Activated CD8-positive, alpha-beta T cell treated with anti-CD3 and anti-CD28 coated beads, Interleukin-2, amount 10 ng/mL, durations not matched to agents 7 days and 5 days (primary cell): ENCODE measurements at regions not wholly inside any gene's neighbourhood (a gene's known extent, or its start where the extent isn't known, plus 50 kb on each side); places are given as distances from the start of the nearest gene placed in this dataset.

Source experiments
- ATAC-seq: fragments of 150-1000 bp; cut with Tn5 transposase; one replicate; pipeline ENCODE4 v1.10.0; 2021; ENCODE audit warnings: moderate library complexity
- CTCF ChIA-PET: fragments of 350-600 bp; sonication (Branson Sonifier 250); formaldehyde crosslinking; loops from one replicate; lab custom pipeline; 2021; ENCODE audit warnings: antibody characterized with exemption; lab: Charles Lee
- POLR2A ChIA-PET: fragments of 350-600 bp; sonication (Branson Sonifier 250); formaldehyde crosslinking; loops from one replicate; lab custom pipeline; 2021; ENCODE audit warnings: antibody characterized with exemption; lab: Charles Lee
- DNase-seq: peaks from one replicate; pipeline ENCODE4 v3.0.0-alpha.2; 2020
- H3K27ac Mint-ChIP-seq: one replicate; pipeline ENCODE4 v1.8.0; 2021; ENCODE audit warnings: mild to moderate bottlenecking, mixed read lengths
- H3K27me3 Mint-ChIP-seq: one replicate; pipeline ENCODE4 v1.8.0; 2021; ENCODE audit warnings: low read depth, mixed read lengths
- H3K36me3 Mint-ChIP-seq: one replicate; pipeline ENCODE4 v1.8.0; 2021; ENCODE audit warnings: low read depth, mixed read lengths
- H3K4me1 Mint-ChIP-seq: one replicate; pipeline ENCODE4 v1.8.0; 2021; ENCODE audit warnings: low read depth, mixed read lengths
- H3K4me3 Mint-ChIP-seq: one replicate; pipeline ENCODE4 v1.8.0; 2021; ENCODE audit warnings: mild to moderate bottlenecking, mixed read lengths
- H3K9me3 Mint-ChIP-seq: one replicate; pipeline ENCODE4 v1.8.0; 2022; ENCODE audit warnings: mixed read lengths; ENCODE audit not compliant: insufficient read depth

DNA sequence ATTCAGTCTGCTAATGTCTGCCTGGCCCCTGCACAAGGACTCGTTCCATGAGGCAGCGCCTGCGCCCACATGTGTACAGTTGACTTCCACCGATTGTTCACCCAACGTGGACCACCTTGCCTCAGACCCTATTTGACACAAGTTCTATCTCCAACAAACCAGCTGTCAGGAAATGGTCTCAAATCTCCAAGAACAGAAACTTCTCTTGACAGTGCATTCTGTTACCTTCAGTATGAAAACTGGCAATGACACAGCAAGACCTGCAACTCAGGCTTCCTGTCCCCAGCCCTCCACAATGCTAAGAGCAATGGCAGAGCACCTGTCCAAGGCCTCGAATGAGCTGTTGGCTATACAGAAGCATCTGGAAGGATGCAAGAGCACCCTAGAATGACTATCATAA lies 102.3 kb upstream of the CLDN14 start:
- H3K36me3 Mint-ChIP-seq: no peaks in the 10 kb centered on the region

DNA sequence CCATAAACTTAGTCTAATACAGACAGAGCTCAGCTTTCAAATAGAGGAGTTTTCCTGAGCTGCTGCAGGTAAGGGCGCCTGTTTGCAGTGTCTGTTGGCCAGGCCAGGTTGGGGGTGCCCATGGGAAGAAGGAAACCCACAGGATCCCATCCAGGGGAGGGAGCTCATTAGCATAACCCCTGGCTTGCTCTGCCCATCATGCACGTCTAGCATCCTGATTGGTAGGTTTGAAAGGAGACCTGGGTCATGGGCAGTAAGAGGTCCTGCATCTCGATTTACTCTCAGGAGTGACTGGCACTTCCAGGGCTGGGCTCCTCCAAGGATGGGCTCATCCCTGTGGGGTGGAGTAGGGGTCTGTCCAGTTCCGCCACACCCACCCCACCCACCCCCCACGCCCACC lies 103.7 kb upstream of the CLDN14 start:
- no peak overlapping the region for H3K4me3 Mint-ChIP-seq
- POLR2A ChIA-PET: no interaction called here
- H3K27me3 Mint-ChIP-seq: peaks cover 4% of the 10 kb centered on the region

More for the DNA sequence above, 102.3 kb upstream of the CLDN14 start:
- ChIA-PET POLR2A (no interaction called here), CTCF (no interaction called here)
- Mint-ChIP-seq H3K27me3 (peaks cover 4% of the 10 kb centered on the region), H3K27ac (no peak overlapping the region), H3K4me3 (no peak overlapping the region), H3K4me1 (no peaks in the 10 kb centered on the region), H3K9me3 (no peaks in the 10 kb centered on the region)
- DNase-seq (no peak), ATAC-seq (no peak)

DNA sequence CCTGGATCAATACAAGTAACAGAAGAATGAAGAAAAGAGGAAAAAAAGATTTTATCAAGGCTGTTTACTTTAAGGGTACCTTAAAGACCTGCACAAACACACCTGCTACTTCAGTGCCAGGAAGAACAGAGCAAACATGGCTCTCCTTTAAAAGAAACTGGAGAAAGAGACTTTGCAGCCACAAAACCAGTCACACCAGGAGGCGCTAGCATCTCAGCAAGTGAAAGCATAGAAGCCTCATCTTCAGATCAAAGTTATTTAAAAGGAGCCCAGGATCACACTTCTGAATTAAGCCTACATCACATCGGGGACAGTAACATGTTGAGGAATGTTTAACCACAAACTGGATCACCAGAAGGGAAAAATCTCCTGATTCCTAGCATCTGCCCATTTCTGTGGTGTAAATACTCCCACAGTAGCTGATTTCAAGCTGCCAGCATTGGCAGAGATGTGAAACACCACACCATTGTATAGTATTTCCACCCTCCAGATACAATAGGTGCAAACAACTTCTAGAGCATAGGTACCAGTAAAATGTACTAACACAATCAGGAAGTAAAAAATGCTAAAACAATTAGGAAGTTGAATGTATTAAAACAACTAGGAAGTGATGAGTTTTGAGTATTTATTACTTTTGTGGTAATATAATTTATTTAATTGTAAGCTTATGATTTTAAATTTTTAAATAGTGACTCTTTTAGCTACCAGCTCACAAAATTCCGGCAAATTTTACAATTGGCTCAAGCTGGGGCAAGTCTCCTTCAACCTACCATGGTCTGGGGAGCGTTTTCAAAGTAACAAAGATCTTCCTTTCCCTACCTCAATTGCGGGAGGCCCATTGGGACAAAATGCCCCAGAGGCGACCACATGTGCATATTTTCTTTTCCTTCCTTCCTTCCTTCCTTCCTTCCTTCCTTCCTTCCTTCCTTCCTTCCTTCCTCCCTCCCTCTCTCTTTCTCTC lies 105.3 kb upstream of the CLDN14 start:
- H3K27me3 Mint-ChIP-seq: peaks cover 4% of the 10 kb centered on the region
- DNase-seq (peak; percentile 23), ATAC-seq (no peak)
- CTCF ChIA-PET: interaction anchor here (1.0 to 2.5 kb wide), 2 partner anchors 8 to 45 kb away, joined by 4 to 9 read pairs; no protein-coding TSS in a partner anchor
- POLR2A ChIA-PET: no interaction called here
- H3K4me1 Mint-ChIP-seq: no peaks in the 10 kb centered on the region
- H3K27ac Mint-ChIP-seq: no peak overlapping the region
- H3K36me3 Mint-ChIP-seq: no peaks in the 10 kb centered on the region
- H3K9me3 Mint-ChIP-seq: no peaks in the 10 kb centered on the region
- no peak overlapping the region for H3K4me3 Mint-ChIP-seq

More for the DNA sequence above, 103.7 kb upstream of the CLDN14 start:
- H3K9me3 Mint-ChIP-seq: no peaks in the 10 kb centered on the region
- H3K27ac Mint-ChIP-seq: no peak overlapping the region
- DNase-seq (no peak), ATAC-seq (no peak)
- H3K36me3 Mint-ChIP-seq: no peaks in the 10 kb centered on the region
- H3K4me1 Mint-ChIP-seq: no peaks in the 10 kb centered on the region
- CTCF ChIA-PET: no interaction called here

DNA sequence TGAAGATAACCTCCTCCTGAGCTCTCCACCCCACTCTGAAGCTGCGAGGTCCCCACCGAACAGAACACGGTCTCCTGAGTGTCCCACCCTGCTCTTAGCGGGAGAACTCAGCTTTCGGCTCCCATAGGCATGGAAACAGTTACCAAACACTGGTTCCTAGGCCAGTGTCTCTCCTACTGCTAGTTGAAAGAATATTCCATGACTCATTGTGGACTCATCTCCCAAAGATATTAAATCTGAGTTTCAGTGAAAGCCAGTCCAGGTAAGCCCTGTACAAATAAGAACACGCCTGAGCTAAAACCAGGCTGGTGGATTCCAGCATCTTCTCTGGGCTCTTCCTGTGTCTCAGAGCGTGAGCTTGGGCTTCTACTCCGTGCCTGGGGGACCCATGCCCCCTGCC lies 107.5 kb upstream of the CLDN14 start:
- ATAC-seq: no peak
- DNase-seq: no peak
- ChIA-PET CTCF (interaction anchor here (1.1 to 2.5 kb wide), 2 partner anchors 43 to 82 kb away, joined by 4 to 9 read pairs; no protein-coding TSS in a partner anchor), POLR2A (no interaction called here)
- Mint-ChIP-seq H3K4me3 (no peak overlapping the region), H3K36me3 (no peaks in the 10 kb centered on the region), H3K27ac (no peak overlapping the region), H3K9me3 (no peaks in the 10 kb centered on the region), H3K27me3 (no peaks in the 10 kb centered on the region), H3K4me1 (no peaks in the 10 kb centered on the region)

DNA sequence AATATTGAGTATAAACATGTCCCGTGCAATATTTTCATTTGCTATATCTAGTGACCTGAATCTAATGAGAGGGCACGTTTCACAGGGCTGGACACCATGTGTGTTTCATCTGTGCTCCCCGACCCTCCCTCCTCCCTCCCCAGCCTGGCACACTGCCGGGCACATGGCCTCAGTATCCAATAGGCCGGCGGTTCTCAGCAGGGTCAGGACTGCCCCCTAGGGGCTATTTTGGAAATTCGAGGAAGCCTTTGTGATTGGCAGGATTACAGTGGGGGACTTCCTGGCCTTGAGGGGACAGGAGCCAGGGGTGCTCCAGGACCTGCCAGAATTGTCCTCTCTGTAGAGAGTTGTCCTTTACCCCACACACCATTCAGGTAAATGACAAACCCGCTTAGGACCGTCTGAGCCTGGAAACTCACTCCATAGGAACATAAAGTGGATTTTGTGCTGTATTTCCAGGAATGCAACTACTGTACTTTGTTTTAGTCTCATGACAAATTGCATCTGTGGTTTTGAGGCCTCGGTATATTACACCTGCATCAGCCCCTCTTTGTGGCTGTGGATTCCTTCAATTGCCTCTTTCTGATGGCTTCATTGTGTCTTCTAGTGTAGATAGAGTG lies 109.5 kb upstream of the SIM2 start:
- CTCF ChIA-PET: interaction anchor here (1.0 kb wide), 1 partner anchor 10 kb away, joined by 4 read pairs; no protein-coding TSS in a partner anchor
- DNase-seq: peak; percentile 36
- Mint-ChIP-seq H3K4me3 (no peak overlapping the region), H3K9me3 (no peaks in the 10 kb centered on the region), H3K36me3 (no peaks in the 10 kb centered on the region), H3K4me1 (no peaks in the 10 kb centered on the region), H3K27ac (no peak overlapping the region), H3K27me3 (no peaks in the 10 kb centered on the region)
- peak; percentile 55 for ATAC-seq
- POLR2A ChIA-PET: no interaction called here

DNA sequence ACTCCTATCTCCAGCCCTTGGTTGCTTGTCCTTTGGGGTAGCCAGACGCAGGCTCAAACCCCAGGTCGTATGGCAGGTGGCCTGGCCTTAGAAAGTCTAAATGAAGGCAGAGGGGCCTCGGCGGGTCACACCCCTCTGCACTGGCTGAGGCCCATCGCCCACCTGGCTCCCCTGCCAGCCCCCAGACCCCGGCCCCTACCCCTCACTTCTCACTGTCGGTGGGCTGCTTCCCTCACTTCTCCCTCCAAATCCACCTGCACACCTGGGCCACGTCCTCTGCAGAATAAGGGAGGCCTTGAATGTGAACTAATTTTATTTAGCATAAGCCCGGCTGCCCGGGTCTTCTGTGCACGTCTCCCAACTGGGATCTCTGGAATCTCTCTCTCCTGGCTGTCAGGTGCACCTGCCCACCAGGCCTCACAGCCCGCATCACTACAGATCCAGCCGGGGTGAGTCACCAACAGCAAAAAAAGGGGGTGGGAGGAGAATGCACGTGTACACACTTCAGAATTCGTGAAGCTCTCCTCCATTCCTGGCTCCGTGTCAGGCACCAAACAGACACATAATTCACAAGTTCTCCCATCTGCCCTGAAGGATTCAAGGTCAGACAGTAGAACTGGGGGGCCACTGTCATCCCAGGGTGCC lies 107.5 kb upstream of the SIM2 start:
- H3K36me3 Mint-ChIP-seq: no peaks in the 10 kb centered on the region
- ChIA-PET POLR2A (no interaction called here), CTCF (no interaction called here)
- ATAC-seq (no peak), DNase-seq (no peak)
- H3K27ac Mint-ChIP-seq: no peak overlapping the region
- H3K9me3 Mint-ChIP-seq: no peaks in the 10 kb centered on the region
- H3K27me3 Mint-ChIP-seq: peaks cover 2% of the 10 kb centered on the region
- H3K4me3 Mint-ChIP-seq: no peak overlapping the region
- H3K4me1 Mint-ChIP-seq: no peaks in the 10 kb centered on the region

DNA sequence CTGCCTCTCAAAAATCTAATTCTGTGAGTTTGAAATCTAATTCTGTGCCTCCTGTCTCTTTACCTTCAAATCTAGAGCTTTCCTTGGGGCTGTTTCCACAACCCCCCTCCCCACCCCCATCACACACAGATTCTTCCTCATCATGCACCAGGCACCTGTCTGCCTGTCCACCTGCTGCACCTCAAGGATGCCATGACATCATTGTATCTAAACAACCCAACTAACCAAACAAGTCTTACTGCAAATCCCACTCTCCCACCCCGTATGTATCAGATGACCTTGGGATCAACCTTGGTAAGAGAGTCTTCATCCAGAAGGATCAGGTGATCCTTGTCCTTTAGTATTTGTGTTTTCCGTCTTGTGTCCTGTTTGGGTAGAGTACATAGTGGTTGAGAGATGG lies 102.7 kb upstream of the SIM2 start:
- no peak overlapping the region for H3K27ac Mint-ChIP-seq
- no peak for DNase-seq
- H3K9me3 Mint-ChIP-seq: no peaks in the 10 kb centered on the region
- POLR2A ChIA-PET: no interaction called here
- no peak for ATAC-seq
- CTCF ChIA-PET: no interaction called here
- no peak overlapping the region for H3K4me3 Mint-ChIP-seq
- no peaks in the 10 kb centered on the region for H3K36me3 Mint-ChIP-seq
- no peaks in the 10 kb centered on the region for H3K4me1 Mint-ChIP-seq
- H3K27me3 Mint-ChIP-seq: peaks cover 4% of the 10 kb centered on the region

DNA sequence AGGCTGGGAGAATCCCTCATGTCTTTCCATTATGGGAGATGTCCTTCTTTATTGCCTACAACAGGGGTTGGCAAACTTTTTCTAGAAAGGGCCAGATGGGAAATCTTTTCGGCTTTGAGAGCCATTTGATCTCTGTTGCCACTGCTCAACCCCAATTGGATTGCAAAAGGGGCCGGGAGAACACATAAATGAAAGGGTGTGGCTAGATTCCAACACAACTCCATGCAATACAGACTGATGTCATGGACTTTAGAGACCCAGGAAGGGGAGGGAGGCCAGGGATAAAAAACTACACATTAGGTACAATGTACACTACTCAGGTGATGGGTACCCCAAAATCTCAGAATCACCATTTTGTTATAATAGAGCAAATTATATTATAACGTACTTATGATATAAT lies 97.6 kb upstream of the SIM2 start:
- Mint-ChIP-seq H3K27me3 (peaks cover 2% of the 10 kb centered on the region), H3K4me1 (peaks cover 9% of the 10 kb centered on the region), H3K36me3 (no peaks in the 10 kb centered on the region), H3K27ac (no peak overlapping the region), H3K4me3 (no peak overlapping the region), H3K9me3 (no peaks in the 10 kb centered on the region)
- DNase-seq (no peak), ATAC-seq (no peak)
- ChIA-PET CTCF (no interaction called here), POLR2A (no interaction called here)

DNA sequence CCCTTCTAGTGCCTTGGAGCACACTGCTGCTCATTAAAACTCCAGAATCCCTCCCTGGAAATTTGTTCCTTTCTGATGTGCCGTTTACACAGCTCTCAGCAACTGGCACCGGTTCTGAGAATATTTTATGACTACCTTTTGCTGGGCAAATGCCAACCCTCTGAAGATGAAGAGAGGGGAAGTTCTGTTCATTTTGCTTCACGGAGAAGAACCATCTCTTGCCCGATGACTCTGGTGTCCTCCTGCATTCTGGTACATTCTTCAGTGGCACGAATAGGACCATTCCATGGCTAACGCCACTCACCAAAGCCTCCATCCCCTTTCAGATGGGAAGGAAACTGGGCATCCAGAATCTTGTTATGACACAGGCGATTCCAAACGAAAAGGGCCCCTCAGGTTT lies 96.2 kb upstream of the SIM2 start:
- POLR2A ChIA-PET: no interaction called here
- H3K4me3 Mint-ChIP-seq: no peak overlapping the region
- no peaks in the 10 kb centered on the region for H3K36me3 Mint-ChIP-seq
- no peak overlapping the region for H3K27ac Mint-ChIP-seq
- H3K9me3 Mint-ChIP-seq: no peaks in the 10 kb centered on the region
- H3K27me3 Mint-ChIP-seq: peaks cover 2% of the 10 kb centered on the region
- ATAC-seq (no peak), DNase-seq (no peak)
- H3K4me1 Mint-ChIP-seq: peaks cover 9% of the 10 kb centered on the region
- CTCF ChIA-PET: no interaction called here

DNA sequence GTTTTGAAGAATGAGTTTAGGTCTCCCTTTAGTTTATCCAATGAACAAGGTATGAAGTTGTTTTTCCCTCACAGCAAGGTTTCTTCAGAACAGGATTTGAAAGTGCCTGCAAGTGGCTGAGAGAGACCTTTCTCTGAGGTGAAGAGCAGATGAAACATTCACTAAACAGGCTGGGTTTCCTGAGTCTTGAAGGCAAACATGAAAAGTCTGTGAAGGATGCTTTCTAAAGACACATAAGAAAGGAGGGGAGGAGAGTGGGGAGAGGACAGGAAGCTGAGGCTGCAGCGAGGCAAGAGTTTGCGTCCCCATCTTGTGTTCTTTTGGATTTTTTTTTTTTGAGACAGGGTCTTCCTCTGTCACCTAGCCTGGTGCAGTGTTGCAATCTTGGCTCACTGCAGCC lies 95.7 kb upstream of the SIM2 start:
- CTCF ChIA-PET: no interaction called here
- H3K9me3 Mint-ChIP-seq: no peaks in the 10 kb centered on the region
- no peaks in the 10 kb centered on the region for H3K36me3 Mint-ChIP-seq
- no peak for DNase-seq
- POLR2A ChIA-PET: no interaction called here
- H3K4me3 Mint-ChIP-seq: no peak overlapping the region
- no peaks in the 10 kb centered on the region for H3K27me3 Mint-ChIP-seq
- H3K4me1 Mint-ChIP-seq: peaks cover 9% of the 10 kb centered on the region
- peak overlapping the region; percentile 26 for H3K27ac Mint-ChIP-seq
- ATAC-seq: no peak

DNA sequence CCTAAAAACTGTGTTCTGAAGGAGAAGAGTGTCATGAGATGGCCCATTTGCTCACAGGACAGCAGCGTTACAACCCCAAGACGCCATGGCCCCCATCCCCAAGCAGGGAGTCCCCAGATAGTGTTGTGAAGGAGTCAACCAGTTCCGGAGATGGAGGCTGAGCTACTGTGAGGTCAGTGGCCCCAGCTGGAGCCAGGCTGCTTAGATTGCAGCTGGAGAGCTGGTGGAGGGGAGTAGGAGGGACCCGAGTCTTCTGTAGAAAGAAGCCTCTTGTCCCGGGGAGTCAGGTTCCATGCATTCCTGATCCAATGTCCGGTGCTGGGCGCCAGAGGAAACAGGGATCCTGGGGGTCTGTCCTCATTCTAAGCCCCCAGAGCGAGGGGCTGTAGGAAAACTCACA lies 93.5 kb upstream of the SIM2 start:
- Mint-ChIP-seq H3K4me3 (no peak overlapping the region), H3K36me3 (no peaks in the 10 kb centered on the region), H3K27ac (no peak overlapping the region), H3K27me3 (no peaks in the 10 kb centered on the region), H3K4me1 (peaks cover 9% of the 10 kb centered on the region), H3K9me3 (no peaks in the 10 kb centered on the region)
- CTCF ChIA-PET: no interaction called here
- ATAC-seq (no peak), DNase-seq (no peak)
- POLR2A ChIA-PET: interaction anchor here (0.5 kb wide), 1 partner anchor 98 kb away, joined by 3 read pairs; no protein-coding TSS in a partner anchor
